GM23338 (cell line): ENCODE measurements at regions not wholly inside any gene's neighbourhood (a gene's known extent, or its start where the extent isn't known, plus 50 kb on each side); places are given as distances from the start of the nearest gene placed in this dataset.

Source experiments
- ATAC-seq: fragments of 200-7000 bp; cut with Tn5 transposase; 3 replicates; pipeline ENCODE4 v1.9.1; 2020
- DNase-seq: peaks from one replicate; pipeline ENCODE4 v3.0.0-alpha.2; 2015; ENCODE audit warnings: low spot score
- H2AFZ ChIP-seq: fragments of 200-600 bp; sonication (generic); 2 replicates; pipeline ENCODE4 v1.8.0; 2016; ENCODE audit warnings: antibody characterized with exemption, mild to moderate bottlenecking, moderate library complexity
- H3F3A ChIP-seq: fragments of 200-600 bp; sonication (generic); replicated peaks from 2 replicates; pipeline ENCODE4 v1.8.0; 2017; ENCODE audit warnings: antibody characterized with exemption, mixed run types, low read depth
- H3K27ac ChIP-seq: fragments of 200-600 bp; sonication (generic); 2 replicates; pipeline ENCODE4 v1.6.1; 2016; ENCODE audit warnings: low read depth
- H3K27me3 ChIP-seq: fragments of 200-600 bp; sonication (generic); 2 replicates; pipeline ENCODE4 v1.8.0; 2016; ENCODE audit warnings: mild to moderate bottlenecking, mixed run types, moderate library complexity; ENCODE audit not compliant: insufficient read depth
- H3K36me3 ChIP-seq: fragments of 200-600 bp; sonication (generic); 2 replicates; pipeline ENCODE4 v1.8.0; 2016; ENCODE audit warnings: mild to moderate bottlenecking; ENCODE audit not compliant: insufficient read depth
- H3K4me1 ChIP-seq: fragments of 200-600 bp; sonication (generic); 2 replicates; pipeline ENCODE4 v1.8.0; 2016; ENCODE audit warnings: mild to moderate bottlenecking, moderate library complexity; ENCODE audit not compliant: insufficient read depth
- H3K4me2 ChIP-seq: fragments of 200-600 bp; sonication (generic); 2 replicates; pipeline ENCODE4 v1.7.1; 2017; ENCODE audit warnings: mixed run types
- H3K4me3 ChIP-seq: fragments of 200-600 bp; sonication (generic); 2 replicates; pipeline ENCODE4 v1.6.1; 2016; ENCODE audit warnings: mixed run types
- H3K79me2 ChIP-seq: fragments of 200-600 bp; sonication (generic); replicated peaks from 2 replicates; pipeline ENCODE4 v1.8.0; 2017; ENCODE audit warnings: mild to moderate bottlenecking; ENCODE audit not compliant: insufficient read depth
- H3K9me2 ChIP-seq: fragments of 200-600 bp; sonication (generic); 2 replicates; pipeline ENCODE4 v1.8.0; 2017; ENCODE audit not compliant: insufficient read depth
- H4K20me1 ChIP-seq: fragments of 200-600 bp; sonication (generic); replicated peaks from 2 replicates; pipeline ENCODE4 v1.8.0; 2017; ENCODE audit warnings: mild to moderate bottlenecking; ENCODE audit not compliant: insufficient read depth
- H3K27ac Mint-ChIP-seq: 2 replicates; pipeline ENCODE4 v1.8.0; 2020; ENCODE audit warnings: inconsistent platforms, mild to moderate bottlenecking, moderate library complexity, mixed read lengths
- H3K27me3 Mint-ChIP-seq: 3 replicates; pipeline ENCODE4 v1.8.0; 2022; ENCODE audit warnings: low read depth, mild to moderate bottlenecking, moderate library complexity, mixed read lengths, inconsistent platforms; ENCODE audit not compliant: insufficient read depth, poor library complexity
- H3K36me3 Mint-ChIP-seq: 3 replicates; pipeline ENCODE4 v1.8.0; 2021; ENCODE audit warnings: low read depth, mild to moderate bottlenecking, inconsistent platforms, moderate library complexity, mixed read lengths
- H3K4me1 Mint-ChIP-seq: 3 replicates; pipeline ENCODE4 v1.8.0; 2020; ENCODE audit warnings: mild to moderate bottlenecking, inconsistent platforms, mixed read lengths
- H3K4me3 Mint-ChIP-seq: 3 replicates; pipeline ENCODE4 v1.8.0; 2021; ENCODE audit warnings: moderate library complexity, mild to moderate bottlenecking, inconsistent platforms, mixed read lengths
- H3K9me3 Mint-ChIP-seq: 3 replicates; pipeline ENCODE4 v1.8.0; 2020; ENCODE audit warnings: moderate library complexity, mild to moderate bottlenecking, inconsistent platforms, mixed read lengths
- CREB1 ChIP-seq: fragments of 250-450 bp; sonication (Bioruptor Pico); IDR thresholded peaks from 2 replicates; pipeline ENCODE4 v1.5.0; 2020; ENCODE audit warnings: low read depth, mild to moderate bottlenecking, moderate library complexity
- CTCF ChIP-seq, 2 experiments: fragments of 200-600 bp in 1 of 2; sonication (generic) in 1 of 2; conservative IDR thresholded peaks; 2 replicates each; pipeline versions ENCODE4 v1.5.1 to v1.6.1; 2016 to 2017; ENCODE audit warnings: antibody characterized with exemption in 2 of 2, low read depth in 2 of 2, mild to moderate bottlenecking in 2 of 2, moderate library complexity in 1 of 2
- ETS1 ChIP-seq: IDR thresholded peaks from 2 replicates; pipeline ENCODE4 v1.6.1; 2016; ENCODE audit warnings: antibody characterized with exemption
- EZH2phosphoT487 ChIP-seq: fragments of 200-600 bp; sonication (generic); IDR thresholded peaks from one replicate; pipeline ENCODE4 v1.8.1; 2018; ENCODE audit warnings: antibody characterized with exemption; ENCODE audit not compliant: unreplicated experiment
- JUNB ChIP-seq: IDR thresholded peaks from one replicate; pipeline ENCODE4 v1.6.1; 2016; ENCODE audit warnings: antibody characterized with exemption; ENCODE audit not compliant: unreplicated experiment
- NANOG ChIP-seq: IDR thresholded peaks from 2 replicates; pipeline ENCODE4 v1.6.1; 2016; ENCODE audit warnings: antibody characterized with exemption, borderline replicate concordance
- POLR2AphosphoS5 ChIP-seq: IDR thresholded peaks from 2 replicates; pipeline ENCODE4 v1.6.1; 2016; ENCODE audit warnings: antibody characterized with exemption, low read depth
- REST ChIP-seq: IDR thresholded peaks from one replicate; pipeline ENCODE4 v1.6.1; 2018; ENCODE audit warnings: antibody characterized with exemption; ENCODE audit not compliant: unreplicated experiment
- STAT1 ChIP-seq: IDR thresholded peaks from one replicate; pipeline ENCODE4 v1.6.1; 2016; ENCODE audit warnings: antibody characterized with exemption; ENCODE audit not compliant: unreplicated experiment
- ZNF114 ChIP-seq: fragments of 250-450 bp; sonication (Bioruptor Pico); IDR thresholded peaks from 2 replicates; pipeline ENCODE4 v1.5.0; 2020; ENCODE audit warnings: mild to moderate bottlenecking, moderate library complexity
- ZNF462 ChIP-seq: fragments of 250-450 bp; sonication (Bioruptor Pico); IDR thresholded peaks from 2 replicates; pipeline ENCODE4 v1.5.0; 2020; ENCODE audit warnings: mild to moderate bottlenecking, moderate library complexity

GRCh38 chr12:20264608-20265114, 103.7 kb upstream of the PDE3A start (continued):
- TF ChIP-seq REST, result no peak
- TF ChIP-seq ZNF462, result peak; percentile 95

- Histone ChIP-seq H3K79me2 (no peaks in the 10 kb centered on the region), H4K20me1 (no peaks in the 10 kb centered on the region), H3K4me1 (peaks cover 30% of the 10 kb centered on the region), H3K36me3 (no peaks in the 10 kb centered on the region), H3K27me3 (no peaks in the 10 kb centered on the region), H3F3A (no peaks in the 10 kb centered on the region), H3K4me3 (no peak overlapping the region), H3K9me2 (no peaks in the 10 kb centered on the region), H3K4me2 (no peak overlapping the region), H2AFZ (no peak overlapping the region), H3K27ac (no peak overlapping the region)
- DNase-seq (peak; percentile 5), ATAC-seq (no peak)
- Mint-ChIP-seq H3K27ac (no peak overlapping the region), H3K4me3 (no peak overlapping the region), H3K4me1 (peaks cover 35% of the 10 kb centered on the region), H3K27me3 (peaks cover 7% of the 10 kb centered on the region), H3K36me3 (no peaks in the 10 kb centered on the region), H3K9me3 (no peaks in the 10 kb centered on the region; the same call in 2 of the 3 replicates)
- no peak for TF ChIP-seq EZH2phosphoT487
- TF ChIP-seq NANOG, result no peak
- TF ChIP-seq CTCF (conservative IDR thresholded peaks at IDR 0.05; ENCODE audit: low read depth in 2 of 2), result no peak
- no peak for TF ChIP-seq CREB1
- TF ChIP-seq STAT1, result no peak
- no peak for TF ChIP-seq ETS1
- no peak for TF ChIP-seq POLR2AphosphoS5
- no peak for TF ChIP-seq ZNF114 (CRISPR knock-in tag)
- TF ChIP-seq JUNB, result no peak
Measured at GRCh38 chr12:20268121-20268732, 100.1 kb upstream of the PDE3A start.
